Neural cell (in vitro differentiated cells): ENCODE measurements at regions not wholly inside any gene's neighbourhood (a gene's known extent, or its start where the extent isn't known, plus 50 kb on each side); places are given as distances from the start of the nearest gene placed in this dataset.

ENCODE experiments used
- CTCF ChIP-seq: fragments of 450-650 bp; IDR thresholded peaks from 2 replicates; pipeline ENCODE4 v1.5.1; 2014; ENCODE audit warnings: antibody characterized with exemption, mild to moderate bottlenecking, moderate library complexity; ENCODE audit not compliant: poor library complexity, severe bottlenecking
- EZH2 ChIP-seq: fragments of 200-600, 300-800 bp; shearing (Covaris generic), sonication (generic); IDR thresholded peaks from 2 replicates; pipeline ENCODE4 v1.6.1; 2014; ENCODE audit warnings: antibody characterized with exemption, low read length, borderline replicate concordance, mild to moderate bottlenecking; ENCODE audit not compliant: insufficient read depth, poor library complexity, severe bottlenecking
- POLR2AphosphoS5 ChIP-seq: IDR thresholded peaks from 2 replicates; pipeline ENCODE4 v1.6.1; 2012
- RAD21 ChIP-seq: fragments of 450-650 bp; conservative IDR thresholded peaks from 2 replicates; pipeline ENCODE4 v1.6.1; 2014; ENCODE audit warnings: antibody characterized with exemption, mild to moderate bottlenecking, moderate library complexity
- REST ChIP-seq: IDR thresholded peaks from 2 replicates; pipeline ENCODE4 v1.6.1; 2012; ENCODE audit warnings: borderline replicate concordance
- TAF1 ChIP-seq: IDR thresholded peaks from 2 replicates; pipeline ENCODE4 v1.6.1; 2012; ENCODE audit warnings: low read depth

DNA sequence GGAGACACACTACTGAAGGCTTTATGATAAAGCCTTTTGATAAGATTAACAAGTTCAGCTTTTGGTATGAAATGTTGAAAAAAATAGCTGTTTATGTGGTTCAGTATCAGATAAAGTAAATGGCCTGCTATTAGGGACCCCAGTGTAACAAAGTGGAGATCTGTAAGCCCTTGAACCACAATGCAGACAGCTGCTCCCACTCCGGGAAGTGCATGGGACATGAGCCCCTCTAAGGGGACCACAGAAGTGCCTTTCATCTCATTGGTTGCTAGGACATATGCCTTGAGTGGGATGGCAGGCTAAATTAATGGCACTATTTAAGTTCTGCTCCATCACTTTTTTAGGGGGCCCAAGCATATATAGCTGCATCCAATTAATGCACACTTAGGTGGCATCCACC lies 167.6 kb upstream of the SOX11 start:
- no peak for TF ChIP-seq CTCF
- TF ChIP-seq RAD21 = no peak
- TF ChIP-seq POLR2AphosphoS5 = no peak
- TF ChIP-seq TAF1 = no peak
- TF ChIP-seq EZH2 = no peak
- TF ChIP-seq REST = no peak
